GM12878 (cell line): ENCODE measurements at regions not wholly inside any gene's neighbourhood (a gene's known extent, or its start where the extent isn't known, plus 50 kb on each side); places are given as distances from the start of the nearest gene placed in this dataset.

Experiments used
- ATAC-seq: fragments of 200-7000 bp; cut with Tn5 transposase; 3 replicates; pipeline ENCODE4 v1.9.1; 2020; ENCODE audit warnings: mild to moderate bottlenecking, moderate library complexity
- BruUV-seq: library from RNA; stranded (reverse); fragments of 400-500 nt; replicated peaks from 2 replicates; lab custom pipeline; 2021; lab: Mats Ljungman, UMichigan
- CTCF ChIA-PET: fragments of 300-600 bp; sonication (Branson Sonifier 250); formaldehyde crosslinking; extraction: SDS; loops from one replicate; lab custom pipeline; 2021; ENCODE audit warnings: inconsistent platforms; lab: Yijun Ruan, JAX
- POLR2A ChIA-PET: fragments of 350-600 bp; formaldehyde crosslinking; extraction: SDS; loops from one replicate; lab custom pipeline; 2021; ENCODE audit warnings: inconsistent platforms; lab: Charles Lee
- RAD21 ChIA-PET: fragments of 300-600 bp; sonication (Branson Sonifier 250); formaldehyde crosslinking; loops from one replicate; lab custom pipeline; 2023; ENCODE audit warnings: antibody characterized with exemption; ENCODE audit not compliant: unreplicated experiment; lab: Charles Lee
- SMC1A ChIA-PET: fragments of 300-600 bp; sonication (Branson Sonifier 250); formaldehyde crosslinking; loops from one replicate; lab custom pipeline; 2023; ENCODE audit not compliant: unreplicated experiment, uncharacterized antibody; lab: Charles Lee
- DNase-seq: peaks from one replicate; pipeline ENCODE4 v3.0.0-alpha.2; 2011; ENCODE audit warnings: low read depth, low spot score
- FAIRE-seq: peaks from 3 replicates; lab custom pipeline; 2011; peaks lifted over from hg19 to GRCh38; lab: Jason Lieb, UNC
- H2AFZ ChIP-seq: 2 replicates; pipeline ENCODE4 v1.6.0; 2011; ENCODE audit warnings: low read depth, low read length, control low read depth; ENCODE audit not compliant: control insufficient read depth
- H3K27ac ChIP-seq: 2 replicates; pipeline ENCODE4 v1.5.1; 2011; ENCODE audit warnings: control low read depth; ENCODE audit not compliant: control insufficient read depth, insufficient read depth
- H3K27me3 ChIP-seq, 2 experiments: replicated peaks in 1 of 2; 2 replicates each; pipeline versions ENCODE4 v1.6.0 to v1.6.1; 2011; ENCODE audit warnings: low read length in 1 of 2; ENCODE audit not compliant: control insufficient read depth in 2 of 2, insufficient read depth in 2 of 2
- H3K36me3 ChIP-seq, 2 experiments: 2 replicates each; pipeline ENCODE4 v1.5.1; 2011; ENCODE audit warnings: low read length in 1 of 2; ENCODE audit not compliant: control insufficient read depth in 2 of 2, insufficient read depth in 2 of 2
- H3K4me1 ChIP-seq: 2 replicates; pipeline ENCODE4 v1.6.1; 2011; ENCODE audit warnings: mild to moderate bottlenecking, low read length, moderate library complexity, mixed read lengths; ENCODE audit not compliant: control insufficient read depth, insufficient read depth
- H3K4me2 ChIP-seq: 2 replicates; pipeline ENCODE4 v1.6.0; 2011; ENCODE audit warnings: control low read depth; ENCODE audit not compliant: control insufficient read depth, insufficient read depth
- H3K4me3 ChIP-seq: fragments of 200-600 bp; sonication (generic); 2 replicates; pipeline ENCODE4 v1.5.1; 2016
- H3K79me2 ChIP-seq: 2 replicates; pipeline ENCODE4 v1.6.0; 2011; ENCODE audit warnings: low read length; ENCODE audit not compliant: control insufficient read depth, insufficient read depth
- H3K9ac ChIP-seq: 2 replicates; pipeline ENCODE4 v1.8.0; 2011; ENCODE audit warnings: low read length, control low read depth, mixed read lengths; ENCODE audit not compliant: control insufficient read depth, insufficient read depth
- H3K9me3 ChIP-seq: replicated peaks from 3 replicates; pipeline ENCODE4 v1.5.1; 2011; ENCODE audit warnings: mild to moderate bottlenecking, low read length; ENCODE audit not compliant: control insufficient read depth, insufficient read depth
- H4K20me1 ChIP-seq: 2 replicates; pipeline ENCODE4 v1.6.0; 2011; ENCODE audit not compliant: control insufficient read depth, insufficient read depth
- BRCA1 ChIP-seq: IDR thresholded peaks from 2 replicates; pipeline ENCODE4 v1.6.1; 2011; ENCODE audit warnings: low read depth, low read length, improper control_type of control experiment
- CHD1 ChIP-seq: IDR thresholded peaks from 2 replicates; pipeline ENCODE4 v1.6.1; 2012; ENCODE audit warnings: low read depth, low read length, improper control_type of control experiment
- FOXK2 ChIP-seq: fragments of 450-650 bp; IDR thresholded peaks from 2 replicates; pipeline ENCODE4 v1.6.1; 2017; ENCODE audit warnings: mild to moderate bottlenecking, moderate library complexity
- NKRF ChIP-seq: fragments of 450-650 bp; conservative IDR thresholded peaks from 2 replicates; pipeline ENCODE4 v1.6.1; 2017; ENCODE audit warnings: mild to moderate bottlenecking, moderate library complexity
- PBX3 ChIP-seq: IDR thresholded peaks from 2 replicates; pipeline ENCODE4 v1.6.1; 2011; ENCODE audit warnings: mild to moderate bottlenecking, low read depth, low read length, moderate library complexity; ENCODE audit not compliant: insufficient replicate concordance
- PML ChIP-seq: IDR thresholded peaks from 2 replicates; pipeline ENCODE4 v1.6.1; 2012; ENCODE audit warnings: low read length, inconsistent platforms
- RFX5 ChIP-seq: IDR thresholded peaks from 2 replicates; pipeline ENCODE4 v1.6.1; 2011; ENCODE audit warnings: low read depth, low read length, improper control_type of control experiment
- SMC3 ChIP-seq: IDR thresholded peaks from 2 replicates; pipeline ENCODE4 v1.6.1; 2011; ENCODE audit warnings: low read length, improper control_type of control experiment, borderline replicate concordance
- SREBF2 ChIP-seq: IDR thresholded peaks from 2 replicates; pipeline ENCODE4 v1.6.1; 2012; ENCODE audit warnings: mild to moderate bottlenecking, low read length
- SUPT20H ChIP-seq: IDR thresholded peaks from 2 replicates; pipeline ENCODE4 v1.6.1; 2011; ENCODE audit warnings: low read depth, mild to moderate bottlenecking, low read length, moderate library complexity, borderline replicate concordance; ENCODE audit not compliant: control insufficient read depth
- TAF1 ChIP-seq: IDR thresholded peaks from 2 replicates; pipeline ENCODE4 v1.6.1; 2011; ENCODE audit warnings: mild to moderate bottlenecking, low read depth, low read length, borderline replicate concordance
- TARDBP ChIP-seq: IDR thresholded peaks from 2 replicates; pipeline ENCODE4 v1.6.1; 2016; ENCODE audit warnings: borderline replicate concordance
- ZBTB4 ChIP-seq: fragments of 450-650 bp; formaldehyde crosslinking; IDR thresholded peaks from 2 replicates; pipeline ENCODE4 v1.4.0; 2022; ENCODE audit warnings: mild to moderate bottlenecking, moderate library complexity
- ZBTB40 ChIP-seq: fragments of 450-650 bp; IDR thresholded peaks from 2 replicates; pipeline ENCODE4 v1.6.1; 2016; ENCODE audit warnings: mild to moderate bottlenecking, moderate library complexity, borderline replicate concordance
- ZNF24 ChIP-seq: fragments of 450-650 bp; IDR thresholded peaks from 2 replicates; pipeline ENCODE4 v1.6.1; 2017; ENCODE audit warnings: antibody characterized with exemption, mild to moderate bottlenecking
- ZNF622 ChIP-seq: fragments of 450-650 bp; IDR thresholded peaks from 2 replicates; pipeline ENCODE4 v1.6.1; 2017; ENCODE audit warnings: mild to moderate bottlenecking, inconsistent platforms
- WGBS: methylation state at CpG from one replicate; pipeline ENCODE4 v1.1.6; 2016; ENCODE audit warnings: low lambda C conversion rate; ENCODE audit not compliant: insufficient replicate concordance, insufficient coverage; ENCODE audit errors: missing lambda C conversion rate; 5-methylcytosine and 5-hydroxymethylcytosine counted together
- in situ Hi-C: fragments of 300-500 bp; cut with MboI; formaldehyde crosslinking; loops from 9 replicates; pipeline ENCODE4 v1.14.3; 2018; ENCODE audit warnings: mixed read lengths
- intact Hi-C: fragments of 100-400 bp; cut with micrococcal nuclease; formaldehyde crosslinking; loops from one replicate; pipeline ENCODE4 v1.14.2; 2022; ENCODE audit not compliant: unreplicated experiment

- WGBS: 0% methylated on average over 3 of the region's 3 CpGs
- no peak for TF ChIP-seq NKRF
- TF ChIP-seq ZBTB40: no peak
- TF ChIP-seq SREBF2: no peak
- no peak for TF ChIP-seq CHD1
- no peak for TF ChIP-seq SUPT20H
- no peak for TF ChIP-seq ZBTB4 (CRISPR knock-in tag)
- TF ChIP-seq SMC3: no peak
- no peak for TF ChIP-seq PBX3
- no peak for TF ChIP-seq ZNF622
- no peak for TF ChIP-seq TAF1
- TF ChIP-seq BRCA1: no peak
- TF ChIP-seq ZNF24: no peak
- no peak for TF ChIP-seq TARDBP
- TF ChIP-seq RFX5: no peak
- no peak for TF ChIP-seq PML
- TF ChIP-seq FOXK2: no peak
These were observed 88.0 kb downstream of the IRX2 start for GRCh38 chr5:2663489-2663888.

More at GRCh38 chr5:2663489-2663888, 88.0 kb downstream of the IRX2 start:
- no peaks in the 10 kb centered on the region for H3K79me2 ChIP-seq
- no peak for FAIRE-seq
- H3K36me3 ChIP-seq: no peaks in the 10 kb centered on the region
- no peak overlapping the region for H3K9ac ChIP-seq
- ChIA-PET SMC1A (no interaction called here), RAD21 (no interaction called here), POLR2A (interaction anchor here (0.7 kb wide), 1 partner anchor 111 kb away, joined by 4 read pairs; no protein-coding TSS in a partner anchor), CTCF (no interaction called here)
- no peaks in the 10 kb centered on the region; the same call in 2 of the 3 replicates for H3K9me3 ChIP-seq
- no peak overlapping the region for H3K4me3 ChIP-seq
- in situ Hi-C loops: no loop called here
- intact Hi-C loops: no loop called here
- H3K27me3 ChIP-seq: no peaks in the 10 kb centered on the region
- no peak overlapping the region for H2AFZ ChIP-seq
- H3K27ac ChIP-seq: no peak overlapping the region
- H3K4me1 ChIP-seq: no peaks in the 10 kb centered on the region
- DNase-seq: no peak
- no TSS peak for BruUV-seq
- H4K20me1 ChIP-seq: no peaks in the 10 kb centered on the region
- no peak overlapping the region for H3K4me2 ChIP-seq
- no peak for ATAC-seq
